ENCODE measurements at regions not wholly inside any gene's neighbourhood (a gene's known extent, or its start where the extent isn't known, plus 50 kb on each side); places are given as distances from the start of the nearest gene placed in this dataset.
"Not testable (repeated sequence)": the region's sequence is repeated elsewhere in the genome, so short reads cannot be mapped to it uniquely, and the experiment has no call there.

GRCh38 chr3:6743067-6743720, 117.7 kb upstream of the GRM7 start:
- TF ChIP-seq CTCF (IDR thresholded peaks at IDR 0.05; ENCODE audit: low read length, missing control alignments) = no peak
- H3K4me3 ChIP-seq (replicated peaks; ENCODE audit: low read depth, low read length) = no peak overlapping the region
- DNase-seq (ENCODE audit: low read depth) = no peak

GRCh38 chr3:6746443-6746842, 114.5 kb upstream of the GRM7 start:
- DNase-seq (ENCODE audit: low read depth) = no peak
- H3K4me3 ChIP-seq (replicated peaks; ENCODE audit: low read depth, low read length) = no peak overlapping the region
- TF ChIP-seq CTCF (IDR thresholded peaks at IDR 0.05; ENCODE audit: low read length, missing control alignments) = no peak

- no peak overlapping the region for H3K4me3 ChIP-seq (replicated peaks; ENCODE audit: low read depth, low read length)
- no peak for TF ChIP-seq CTCF (IDR thresholded peaks at IDR 0.05; ENCODE audit: low read length, missing control alignments)
- DNase-seq (ENCODE audit: low read depth) = no peak
Measured at GRCh38 chr3:6747017-6747416, 113.9 kb upstream of the GRM7 start.

GRCh38 chr3:6750782-6751181, 110.1 kb upstream of the GRM7 start:
- no peak for TF ChIP-seq CTCF (IDR thresholded peaks at IDR 0.05; ENCODE audit: low read length, missing control alignments)
- no peak overlapping the region for H3K4me3 ChIP-seq (replicated peaks; ENCODE audit: low read depth, low read length)
- no peak for DNase-seq (ENCODE audit: low read depth)

GRCh38 chr3:6753536-6753935, 107.4 kb upstream of the GRM7 start:
- DNase-seq (ENCODE audit: low read depth) = no peak
- TF ChIP-seq CTCF (IDR thresholded peaks at IDR 0.05; ENCODE audit: low read length, missing control alignments) = no peak
- no peak overlapping the region for H3K4me3 ChIP-seq (replicated peaks; ENCODE audit: low read depth, low read length)

GRCh38 chr3:6769532-6770396, 91.2 kb upstream of the GRM7 start:
- not testable (repeated sequence) for H3K4me3 ChIP-seq (replicated peaks; ENCODE audit: low read depth, low read length); DNase-seq (ENCODE audit: low read depth)

GRCh38 chr3:6770397-6770690, 90.6 kb upstream of the GRM7 start:
- no peak overlapping the region for H3K4me3 ChIP-seq (replicated peaks; ENCODE audit: low read depth, low read length)
- no peak for DNase-seq (ENCODE audit: low read depth)
- no peak for TF ChIP-seq CTCF (IDR thresholded peaks at IDR 0.05; ENCODE audit: low read length, missing control alignments)
